Breast epithelium (tissue), 3 donors: ENCODE measurements at regions not wholly inside any gene's neighbourhood (a gene's known extent, or its start where the extent isn't known, plus 50 kb on each side); places are given as distances from the start of the nearest gene placed in this dataset.

Source experiments
- CTCF ChIP-seq, 3 donors: fragments of 450-650 bp; IDR thresholded peaks; one replicate each; pipeline ENCODE4 v1.5.1; 2016 to 2017; ENCODE audit warnings: antibody characterized with exemption in 3 of 3, mild to moderate bottlenecking in 3 of 3, moderate library complexity in 3 of 3
- POLR2A ChIP-seq: fragments of 450-650 bp; IDR thresholded peaks from one replicate; pipeline ENCODE4 v1.6.1; 2016; ENCODE audit warnings: antibody characterized with exemption, mild to moderate bottlenecking, moderate library complexity

DNA sequence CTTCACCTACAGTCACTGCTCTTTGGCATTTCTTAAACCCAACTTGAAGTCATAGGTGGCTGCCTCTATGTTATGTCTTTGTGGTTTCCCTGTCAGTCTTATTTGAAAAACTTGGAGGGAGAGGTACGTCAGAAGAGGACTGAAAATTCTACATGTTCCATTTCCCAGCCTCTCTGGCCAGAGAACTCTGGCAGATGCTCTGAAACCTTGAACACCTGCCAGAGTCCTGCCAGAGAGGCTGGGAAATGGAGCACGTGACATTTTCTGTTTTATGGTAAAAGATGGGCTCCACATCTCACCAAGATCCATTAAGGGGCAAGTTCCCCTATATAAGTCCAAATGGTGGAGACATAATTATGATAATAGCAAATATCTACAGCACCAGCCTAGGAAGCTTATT lies 99.5 kb downstream of the MAFB start:
- TF ChIP-seq POLR2A (no peak), CTCF (IDR thresholded peaks at IDR 0.05) (no peak)
